ENCODE measurements at regions not wholly inside any gene's neighbourhood (a gene's known extent, or its start where the extent isn't known, plus 50 kb on each side); places are given as distances from the start of the nearest gene placed in this dataset.

DNA sequence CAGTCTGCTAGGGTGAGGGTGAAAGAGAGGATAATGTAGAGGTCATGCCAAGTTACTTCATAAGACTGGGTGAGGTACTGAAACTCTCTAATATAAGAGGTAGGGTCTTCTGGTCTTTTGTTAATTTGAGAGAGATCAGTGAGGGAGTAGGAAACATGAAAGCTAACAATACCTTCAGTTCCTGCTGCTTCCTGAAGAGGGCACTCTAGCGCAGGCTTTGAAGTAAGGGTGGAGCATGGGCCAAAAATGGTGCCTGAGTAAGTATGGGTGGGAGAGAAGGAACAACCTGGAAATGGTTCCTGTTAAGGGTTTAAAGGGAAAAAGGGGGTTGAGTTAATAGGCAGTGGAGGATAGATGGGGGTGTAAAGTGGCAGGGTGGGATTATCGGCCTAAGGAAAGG, 2449.5 kb downstream of the TP53TG3F start:
- H3K27me3 ChIP-seq (replicated peaks; ENCODE audit: control insufficient read depth, insufficient read depth, low read length) = no peaks in the 10 kb centered on the region
- DNase-seq = no peak
- Mint-ChIP-seq H3K4me1 (ENCODE audit: low read depth, unreplicated experiment) (no peaks in the 10 kb centered on the region), H3K36me3 (ENCODE audit: insufficient read depth, unreplicated experiment) (no peaks in the 10 kb centered on the region), H3K27ac (ENCODE audit: unreplicated experiment) (no peak overlapping the region), H3K4me3 (ENCODE audit: unreplicated experiment) (no peak overlapping the region), H3K9me3 (ENCODE audit: unreplicated experiment) (peaks cover 66% of the 10 kb centered on the region), H3K27me3 (ENCODE audit: insufficient read depth, unreplicated experiment) (no peaks in the 10 kb centered on the region)
- BruUV-seq (replicated peaks) = no TSS peak
- POLR2A ChIA-PET = no interaction called here
- CTCF ChIA-PET = no interaction called here
- H3K9me3 ChIP-seq = no peaks in the 10 kb centered on the region
- no peaks in the 10 kb centered on the region for H3K4me1 ChIP-seq
- no peaks in the 10 kb centered on the region for H3K36me3 ChIP-seq (ENCODE audit: control insufficient read depth, insufficient read depth, low read length)
- intact Hi-C loops (cut with micrococcal nuclease; ENCODE audit: unreplicated experiment) = no loop called here
- TF ChIP-seq, protein P1, sequence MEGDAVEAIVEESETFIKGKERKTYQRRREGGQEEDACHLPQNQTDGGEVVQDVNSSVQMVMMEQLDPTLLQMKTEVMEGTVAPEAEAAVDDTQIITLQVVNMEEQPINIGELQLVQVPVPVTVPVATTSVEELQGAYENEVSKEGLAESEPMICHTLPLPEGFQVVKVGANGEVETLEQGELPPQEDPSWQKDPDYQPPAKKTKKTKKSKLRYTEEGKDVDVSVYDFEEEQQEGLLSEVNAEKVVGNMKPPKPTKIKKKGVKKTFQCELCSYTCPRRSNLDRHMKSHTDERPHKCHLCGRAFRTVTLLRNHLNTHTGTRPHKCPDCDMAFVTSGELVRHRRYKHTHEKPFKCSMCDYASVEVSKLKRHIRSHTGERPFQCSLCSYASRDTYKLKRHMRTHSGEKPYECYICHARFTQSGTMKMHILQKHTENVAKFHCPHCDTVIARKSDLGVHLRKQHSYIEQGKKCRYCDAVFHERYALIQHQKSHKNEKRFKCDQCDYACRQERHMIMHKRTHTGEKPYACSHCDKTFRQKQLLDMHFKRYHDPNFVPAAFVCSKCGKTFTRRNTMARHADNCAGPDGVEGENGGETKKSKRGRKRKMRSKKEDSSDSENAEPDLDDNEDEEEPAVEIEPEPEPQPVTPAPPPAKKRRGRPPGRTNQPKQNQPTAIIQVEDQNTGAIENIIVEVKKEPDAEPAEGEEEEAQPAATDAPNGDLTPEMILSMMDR (IDR thresholded peaks at IDR 0.05; ENCODE audit: insufficient read depth in 1 of 2, low read depth in 1 of 2, low read length in 1 of 2, severe bottlenecking in 1 of 2, unreplicated experiment in 1 of 2) = no peak
- H3K4me3 ChIP-seq (ENCODE audit: low read depth, low read length) = no peak overlapping the region

DNA sequence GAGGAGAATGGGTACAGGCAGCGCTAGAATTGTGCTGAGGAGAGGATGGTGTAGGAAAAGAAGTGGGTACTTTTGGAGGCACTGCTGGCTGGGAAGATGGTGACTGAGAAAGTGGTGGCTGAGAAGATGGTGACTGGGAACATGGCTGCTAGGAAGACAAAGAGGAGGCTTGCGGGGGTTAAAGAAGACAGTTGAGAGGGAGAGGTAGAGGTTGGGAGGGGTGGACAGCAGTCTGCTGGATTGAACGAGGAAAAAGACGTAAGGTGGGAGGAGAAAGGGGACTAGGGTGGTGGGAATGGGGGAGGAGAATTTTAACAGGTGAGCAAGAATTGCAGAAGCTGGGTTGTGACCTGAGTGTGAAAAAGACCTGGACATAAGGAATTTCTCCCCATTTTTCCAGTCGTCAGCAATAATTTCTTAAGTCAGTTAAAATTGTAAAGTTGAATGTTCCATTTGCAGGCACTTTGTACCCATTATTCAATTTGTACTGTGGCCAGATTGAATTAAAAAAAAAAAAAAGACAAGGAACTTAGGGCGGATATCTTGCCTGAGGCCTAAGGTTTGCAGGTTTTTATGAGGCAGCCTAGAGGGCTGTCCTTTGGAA, 2450.0 kb downstream of the TP53TG3F start:
- no peaks in the 10 kb centered on the region for H3K36me3 Mint-ChIP-seq (ENCODE audit: insufficient read depth, unreplicated experiment)
- BruUV-seq (replicated peaks) = no TSS peak
- intact Hi-C loops (cut with micrococcal nuclease; ENCODE audit: unreplicated experiment) = no loop called here
- no peaks in the 10 kb centered on the region for H3K36me3 ChIP-seq (ENCODE audit: control insufficient read depth, insufficient read depth, low read length)
- TF ChIP-seq, protein P1 (IDR thresholded peaks at IDR 0.05; ENCODE audit: insufficient read depth in 1 of 2, low read depth in 1 of 2, low read length in 1 of 2, severe bottlenecking in 1 of 2, unreplicated experiment in 1 of 2) = no peak
- no peak overlapping the region for H3K4me3 Mint-ChIP-seq (ENCODE audit: unreplicated experiment)
- H3K4me1 Mint-ChIP-seq (ENCODE audit: low read depth, unreplicated experiment) = no peaks in the 10 kb centered on the region
- ChIA-PET CTCF (no interaction called here), POLR2A (no interaction called here)
- no peak overlapping the region for H3K27ac Mint-ChIP-seq (ENCODE audit: unreplicated experiment)
- H3K27me3 ChIP-seq (replicated peaks; ENCODE audit: control insufficient read depth, insufficient read depth, low read length) = no peaks in the 10 kb centered on the region
- no peaks in the 10 kb centered on the region for H3K9me3 ChIP-seq
- no peaks in the 10 kb centered on the region for H3K4me1 ChIP-seq
- DNase-seq = no peak
- H3K4me3 ChIP-seq (ENCODE audit: low read depth, low read length) = no peak overlapping the region
- no peaks in the 10 kb centered on the region for H3K27me3 Mint-ChIP-seq (ENCODE audit: insufficient read depth, unreplicated experiment)
- H3K9me3 Mint-ChIP-seq (ENCODE audit: unreplicated experiment) = peaks cover 62% of the 10 kb centered on the region

DNA sequence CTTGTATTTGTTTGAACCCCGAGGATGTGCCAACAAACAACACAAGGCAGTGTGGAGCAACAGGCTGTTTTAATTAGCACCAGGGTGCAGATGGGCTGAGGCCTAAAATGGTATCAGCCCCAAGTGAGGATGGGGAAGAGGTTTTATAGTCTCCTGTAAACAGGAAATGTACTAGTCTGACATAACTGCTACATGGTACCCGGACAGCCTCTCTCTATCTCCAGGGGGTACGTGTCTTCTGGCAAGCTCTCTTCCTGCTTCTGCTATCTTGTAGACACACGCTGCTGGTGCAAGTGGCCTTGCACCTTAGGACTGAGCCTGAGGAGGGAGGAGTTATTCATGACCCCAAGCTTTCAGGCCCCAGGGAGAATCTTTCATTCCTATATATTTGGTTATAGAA, 2451.0 kb downstream of the TP53TG3F start:
- Mint-ChIP-seq H3K9me3 (ENCODE audit: unreplicated experiment) (peaks cover 53% of the 10 kb centered on the region), H3K27me3 (ENCODE audit: insufficient read depth, unreplicated experiment) (no peaks in the 10 kb centered on the region), H3K4me1 (ENCODE audit: low read depth, unreplicated experiment) (no peaks in the 10 kb centered on the region), H3K27ac (ENCODE audit: unreplicated experiment) (no peak overlapping the region), H3K4me3 (ENCODE audit: unreplicated experiment) (no peak overlapping the region), H3K36me3 (ENCODE audit: insufficient read depth, unreplicated experiment) (no peaks in the 10 kb centered on the region)
- POLR2A ChIA-PET = no interaction called here
- no TSS peak for BruUV-seq (replicated peaks)
- no peaks in the 10 kb centered on the region for H3K27me3 ChIP-seq (replicated peaks; ENCODE audit: control insufficient read depth, insufficient read depth, low read length)
- H3K36me3 ChIP-seq (ENCODE audit: control insufficient read depth, insufficient read depth, low read length) = no peaks in the 10 kb centered on the region
- CTCF ChIA-PET = no interaction called here
- H3K4me3 ChIP-seq (ENCODE audit: low read depth, low read length) = no peak overlapping the region
- intact Hi-C loops (cut with micrococcal nuclease; ENCODE audit: unreplicated experiment) = no loop called here
- DNase-seq = no peak
- no peaks in the 10 kb centered on the region for H3K4me1 ChIP-seq
- TF ChIP-seq, protein P1 (IDR thresholded peaks at IDR 0.05; ENCODE audit: insufficient read depth in 1 of 2, low read depth in 1 of 2, low read length in 1 of 2, severe bottlenecking in 1 of 2, unreplicated experiment in 1 of 2) = no peak
- no peaks in the 10 kb centered on the region for H3K9me3 ChIP-seq
